IMR-90 (cell line): ENCODE measurements at regions not wholly inside any gene's neighbourhood (a gene's known extent, or its start where the extent isn't known, plus 50 kb on each side); places are given as distances from the start of the nearest gene placed in this dataset.

ENCODE experiments used
- ATAC-seq: fragments of 200-7000 bp; cut with Tn5 transposase; 2 replicates; pipeline ENCODE4 v1.9.1; 2020; ENCODE audit warnings: low read depth, mild to moderate bottlenecking, moderate library complexity
- BruUV-seq: library from RNA; stranded (reverse); fragments of 400-500 nt; replicated peaks from 2 replicates; lab custom pipeline; 2021; lab: Mats Ljungman, UMichigan
- CTCF ChIA-PET: fragments of 300-600 bp; formaldehyde crosslinking; extraction: SDS; loops from one replicate; lab custom pipeline; 2021; ENCODE audit warnings: antibody characterized with exemption; lab: Yijun Ruan, JAX
- POLR2A ChIA-PET: fragments of 300-600 bp; sonication (Branson Sonifier 250); formaldehyde crosslinking; loops from one replicate; lab custom pipeline; 2022; ENCODE audit warnings: antibody characterized with exemption; ENCODE audit not compliant: unreplicated experiment; lab: Charles Lee
- DNase-seq: peaks from one replicate; pipeline ENCODE4 v3.0.0; 2013
- H2AFZ ChIP-seq: replicated peaks from 2 replicates; pipeline ENCODE3; 2013; ENCODE audit warnings: low read length, mild to moderate bottlenecking; ENCODE audit not compliant: poor library complexity
- H2AK5ac ChIP-seq: 2 replicates; pipeline ENCODE4 v1.6.1; 2013; ENCODE audit warnings: low read depth, low read length, inconsistent platforms
- H2AK9ac ChIP-seq: replicated peaks from 2 replicates; pipeline ENCODE3; 2013; ENCODE audit warnings: mild to moderate bottlenecking, low read depth, low read length, moderate library complexity; ENCODE audit not compliant: poor library complexity
- H2BK120ac ChIP-seq: 2 replicates; pipeline ENCODE4 v1.6.1; 2013; ENCODE audit warnings: low read depth, low read length, inconsistent platforms
- H2BK15ac ChIP-seq: 3 replicates; pipeline ENCODE4 v1.6.1; 2013; ENCODE audit warnings: low read depth, low read length, inconsistent platforms
- H2BK20ac ChIP-seq: 2 replicates; pipeline ENCODE4 v1.6.1; 2013; ENCODE audit warnings: low read depth, mild to moderate bottlenecking, inconsistent platforms, low read length, moderate library complexity
- H2BK5ac ChIP-seq: 2 replicates; pipeline ENCODE4 v1.6.1; 2013; ENCODE audit warnings: mild to moderate bottlenecking, low read depth, low read length, inconsistent platforms; ENCODE audit not compliant: poor library complexity, severe bottlenecking
- H3K14ac ChIP-seq: replicated peaks from 2 replicates; pipeline ENCODE4 v1.6.1; 2013; ENCODE audit warnings: low read depth, low read length, inconsistent platforms
- H3K18ac ChIP-seq: 2 replicates; pipeline ENCODE4 v1.6.1; 2013; ENCODE audit warnings: low read depth, low read length, control low read depth
- H3K23ac ChIP-seq: 2 replicates; pipeline ENCODE4 v1.6.1; 2013; ENCODE audit warnings: low read depth, low read length, inconsistent platforms
- H3K27ac ChIP-seq: 2 replicates; pipeline ENCODE4 v1.5.1; 2013; ENCODE audit warnings: mild to moderate bottlenecking, control low read depth, low read length; ENCODE audit not compliant: insufficient read depth
- H3K27me3 ChIP-seq: 2 replicates; pipeline ENCODE4 v1.6.1; 2013; ENCODE audit warnings: low read length; ENCODE audit not compliant: control insufficient read depth, insufficient read depth
- H3K36me3 ChIP-seq: 2 replicates; pipeline ENCODE4 v1.6.1; 2013; ENCODE audit warnings: low read length, mixed read lengths; ENCODE audit not compliant: control insufficient read depth, insufficient read depth
- H3K4ac ChIP-seq: 2 replicates; pipeline ENCODE4 v1.6.1; 2013; ENCODE audit warnings: low read depth, low read length, inconsistent platforms
- H3K4me1 ChIP-seq: 2 replicates; pipeline ENCODE4 v1.6.1; 2013; ENCODE audit warnings: low read length, mixed read lengths; ENCODE audit not compliant: control insufficient read depth, insufficient read depth
- H3K4me2 ChIP-seq: 2 replicates; pipeline ENCODE4 v1.6.1; 2013; ENCODE audit warnings: low read depth, mild to moderate bottlenecking, control low read depth, low read length, moderate library complexity
- H3K4me3 ChIP-seq: 2 replicates; pipeline ENCODE4 v1.5.1; 2013; ENCODE audit warnings: low read depth, mild to moderate bottlenecking, control low read depth, low read length, moderate library complexity; ENCODE audit not compliant: insufficient read depth
- H3K56ac ChIP-seq: 2 replicates; pipeline ENCODE4 v1.6.1; 2013; ENCODE audit warnings: low read length, inconsistent platforms; ENCODE audit not compliant: insufficient read depth; ENCODE audit errors: extremely low read depth
- H3K79me1 ChIP-seq, 2 experiments: 2 replicates each; pipeline ENCODE4 v1.6.1; 2013; ENCODE audit warnings: low read length in 2 of 2, inconsistent platforms in 1 of 2, low read depth in 1 of 2
- H3K9ac ChIP-seq: 2 replicates; pipeline ENCODE4 v1.6.1; 2013; ENCODE audit warnings: low read depth, low read length, control low read depth
- H3K9me1 ChIP-seq: 2 replicates; pipeline ENCODE4 v1.6.1; 2013; ENCODE audit warnings: low read length, inconsistent platforms; ENCODE audit not compliant: insufficient read depth
- H3K9me3 ChIP-seq: 2 replicates; pipeline ENCODE4 v1.6.1; 2013; ENCODE audit warnings: low read length; ENCODE audit not compliant: control insufficient read depth, insufficient read depth
- H4K20me1 ChIP-seq: 2 replicates; pipeline ENCODE4 v1.6.1; 2013; ENCODE audit warnings: low read length, inconsistent platforms; ENCODE audit not compliant: insufficient read depth
- H4K5ac ChIP-seq: 2 replicates; pipeline ENCODE4 v1.6.1; 2013; ENCODE audit warnings: mild to moderate bottlenecking, low read depth, low read length, control low read depth
- H4K8ac ChIP-seq, 2 experiments: 2 replicates each; pipeline ENCODE4 v1.6.1; 2013; ENCODE audit warnings: low read depth in 2 of 2, low read length in 2 of 2, control low read depth in 1 of 2, inconsistent platforms in 1 of 2
- H4K91ac ChIP-seq: 2 replicates; pipeline ENCODE4 v1.6.1; 2013; ENCODE audit warnings: low read depth, low read length, inconsistent platforms; ENCODE audit not compliant: insufficient read depth
- CEBPB ChIP-seq: IDR thresholded peaks from 2 replicates; pipeline ENCODE4 v1.6.1; 2012; ENCODE audit warnings: low read depth, low read length, improper control_type of control experiment
- FOS ChIP-seq: fragments of 150-350 bp; IDR thresholded peaks from 2 replicates; pipeline ENCODE4 v1.6.1; 2016; ENCODE audit warnings: low read depth, low read length
- MXI1 ChIP-seq: IDR thresholded peaks from 2 replicates; pipeline ENCODE4 v1.6.1; 2012; ENCODE audit warnings: low read depth, mild to moderate bottlenecking, low read length, moderate library complexity, borderline replicate concordance
- NFE2L2 ChIP-seq: fragments of 150-350 bp; IDR thresholded peaks from 2 replicates; pipeline ENCODE4 v1.6.1; 2016; ENCODE audit warnings: low read depth, mild to moderate bottlenecking, low read length
- RCOR1 ChIP-seq: IDR thresholded peaks from 2 replicates; pipeline ENCODE4 v1.6.1; 2012; ENCODE audit warnings: mild to moderate bottlenecking, low read length, improper control_type of control experiment; ENCODE audit not compliant: insufficient replicate concordance
- WGBS, 2 experiments: methylation state at CpG; one replicate each; pipeline versions ENCODE4 v1.1.5 to v1.1.7; 2013; ENCODE audit warnings: missing lambda C conversion rate in 2 of 2; ENCODE audit not compliant: insufficient read length in 1 of 2; ENCODE audit errors: extremely low coverage in 2 of 2; 5-methylcytosine and 5-hydroxymethylcytosine counted together
- dilution Hi-C: fragments of 300-500 bp; cut with HindIII; formaldehyde crosslinking; loops from one replicate; pipeline ENCODE4 v1.14.3; 2018; ENCODE audit warnings: low sequenced_read_pairs; ENCODE audit not compliant: unreplicated experiment
- in situ Hi-C: fragments of 300-500 bp; cut with MboI; formaldehyde crosslinking; loops from 3 replicates; pipeline ENCODE4 v1.14.3; 2019; ENCODE audit warnings: low sequenced_read_pairs, inconsistent platforms, mixed read lengths
- intact Hi-C: fragments of 100-400 bp; cut with micrococcal nuclease; formaldehyde crosslinking; loops from 2 replicates; pipeline ENCODE4 v1.10.0; 2022
- TF ChIP-seq, protein P1 (sequence below): fragments of 150-350 bp; IDR thresholded peaks from 2 replicates; pipeline ENCODE4 v1.6.1; 2016; ENCODE audit warnings: low read depth, mild to moderate bottlenecking, low read length, moderate library complexity, borderline replicate concordance
- TF ChIP-seq, protein P2 (sequence below): fragments of 150-350 bp; IDR thresholded peaks from 2 replicates; pipeline ENCODE4 v1.6.1; 2017; ENCODE audit warnings: mild to moderate bottlenecking, antibody characterized with exemption, low read length, low read depth

DNA sequence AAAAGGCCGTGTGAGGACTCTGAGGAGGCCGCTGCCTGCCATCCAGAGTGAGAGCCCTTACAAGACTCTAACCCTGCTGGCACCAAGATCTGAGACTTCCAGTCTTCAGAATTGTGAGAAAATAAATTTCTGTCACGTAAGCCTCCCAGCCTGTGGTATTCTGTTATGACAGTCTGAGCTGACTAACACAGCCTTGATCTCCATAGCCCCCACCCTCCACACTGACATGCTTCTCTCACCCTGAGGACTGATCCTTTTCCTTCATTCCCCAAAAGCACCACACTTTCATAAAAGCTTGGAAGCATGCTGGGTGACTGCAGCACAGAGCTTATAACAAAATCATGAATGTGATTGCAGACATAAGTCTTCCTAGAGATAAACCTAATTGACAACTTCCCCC lies 1059.8 kb downstream of the UQCRFS1 start:
- peaks cover 31% of the 10 kb centered on the region for H3K9me3 ChIP-seq
- no peaks in the 10 kb centered on the region for H3K79me1 ChIP-seq
- no peak overlapping the region for H2BK120ac ChIP-seq
- no peak overlapping the region for H3K4me2 ChIP-seq
- no peak overlapping the region for H3K9ac ChIP-seq
- ChIA-PET CTCF (interaction anchor here (0.6 kb wide), 1 partner anchor 170 kb away, joined by 3 read pairs; no protein-coding TSS in a partner anchor), POLR2A (no interaction called here)
- no peaks in the 10 kb centered on the region for H3K27me3 ChIP-seq
- in situ Hi-C loops (no loop called here), intact Hi-C loops (no loop called here), dilution Hi-C loops (no loop called here)
- H2BK5ac ChIP-seq: no peak overlapping the region
- H4K5ac ChIP-seq: no peak overlapping the region
- H3K56ac ChIP-seq: no peak overlapping the region
- H2AK9ac ChIP-seq: no peak overlapping the region
- no peak overlapping the region for H3K27ac ChIP-seq
- H3K14ac ChIP-seq: no peak overlapping the region
- H2BK15ac ChIP-seq: no peak overlapping the region
- H3K4me1 ChIP-seq: no peaks in the 10 kb centered on the region
- no peak overlapping the region for H2BK20ac ChIP-seq
- no peak overlapping the region for H3K4me3 ChIP-seq
- no peak for TF ChIP-seq FOS
- TF ChIP-seq, protein P1, sequence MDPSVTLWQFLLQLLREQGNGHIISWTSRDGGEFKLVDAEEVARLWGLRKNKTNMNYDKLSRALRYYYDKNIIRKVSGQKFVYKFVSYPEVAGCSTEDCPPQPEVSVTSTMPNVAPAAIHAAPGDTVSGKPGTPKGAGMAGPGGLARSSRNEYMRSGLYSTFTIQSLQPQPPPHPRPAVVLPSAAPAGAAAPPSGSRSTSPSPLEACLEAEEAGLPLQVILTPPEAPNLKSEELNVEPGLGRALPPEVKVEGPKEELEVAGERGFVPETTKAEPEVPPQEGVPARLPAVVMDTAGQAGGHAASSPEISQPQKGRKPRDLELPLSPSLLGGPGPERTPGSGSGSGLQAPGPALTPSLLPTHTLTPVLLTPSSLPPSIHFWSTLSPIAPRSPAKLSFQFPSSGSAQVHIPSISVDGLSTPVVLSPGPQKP: no peak
- TF ChIP-seq, protein P2, sequence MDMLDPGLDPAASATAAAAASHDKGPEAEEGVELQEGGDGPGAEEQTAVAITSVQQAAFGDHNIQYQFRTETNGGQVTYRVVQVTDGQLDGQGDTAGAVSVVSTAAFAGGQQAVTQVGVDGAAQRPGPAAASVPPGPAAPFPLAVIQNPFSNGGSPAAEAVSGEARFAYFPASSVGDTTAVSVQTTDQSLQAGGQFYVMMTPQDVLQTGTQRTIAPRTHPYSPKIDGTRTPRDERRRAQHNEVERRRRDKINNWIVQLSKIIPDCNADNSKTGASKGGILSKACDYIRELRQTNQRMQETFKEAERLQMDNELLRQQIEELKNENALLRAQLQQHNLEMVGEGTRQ: no peak
- no peak for TF ChIP-seq CEBPB
- no peak for TF ChIP-seq NFE2L2
- TF ChIP-seq MXI1: no peak
- no peak for TF ChIP-seq RCOR1
- H4K91ac ChIP-seq: no peak overlapping the region
- no peaks in the 10 kb centered on the region for H4K20me1 ChIP-seq
- H3K23ac ChIP-seq: no peak overlapping the region
- no peak overlapping the region for H3K4ac ChIP-seq
- 60% methylated on average over 1 of the region's 3 CpGs; no CpG with 5 or more reads in 1 of the 2 experiments for WGBS, 2 experiments
- no peak overlapping the region for H4K8ac ChIP-seq
- no peaks in the 10 kb centered on the region for H3K9me1 ChIP-seq
- ATAC-seq (no peak), DNase-seq (no peak)
- no peaks in the 10 kb centered on the region for H3K36me3 ChIP-seq
- H2AFZ ChIP-seq: no peak overlapping the region
- H2AK5ac ChIP-seq: no peak overlapping the region
- H3K18ac ChIP-seq: no peak overlapping the region
- no TSS peak for BruUV-seq
